Calu3 (cell line): ENCODE measurements at regions not wholly inside any gene's neighbourhood (a gene's known extent, or its start where the extent isn't known, plus 50 kb on each side); places are given as distances from the start of the nearest gene placed in this dataset.

Experiments
- BruUV-seq: library from RNA; stranded (reverse); fragments of 400-500 nt; replicated peaks from 2 replicates; lab custom pipeline; 2021; lab: Mats Ljungman, UMichigan
- CTCF ChIA-PET: fragments of 300-600 bp; sonication (Branson Sonifier 250); formaldehyde crosslinking; loops from one replicate; lab custom pipeline; 2022; ENCODE audit warnings: antibody characterized with exemption; lab: Charles Lee
- DNase-seq: peaks from one replicate; pipeline ENCODE4 v3.0.0; 2022
- H3K27ac Mint-ChIP-seq: one replicate; pipeline ENCODE4 v1.8.0; 2022; ENCODE audit warnings: mixed read lengths; ENCODE audit not compliant: unreplicated experiment
- H3K27me3 Mint-ChIP-seq: one replicate; pipeline ENCODE4 v1.8.0; 2022; ENCODE audit warnings: mixed read lengths; ENCODE audit not compliant: unreplicated experiment
- H3K36me3 Mint-ChIP-seq: one replicate; pipeline ENCODE4 v1.8.0; 2022; ENCODE audit warnings: mild to moderate bottlenecking, moderate library complexity, mixed read lengths; ENCODE audit not compliant: insufficient read depth, unreplicated experiment
- H3K4me1 Mint-ChIP-seq: one replicate; pipeline ENCODE4 v1.8.0; 2022; ENCODE audit warnings: mild to moderate bottlenecking, low read depth, mixed read lengths; ENCODE audit not compliant: unreplicated experiment
- H3K4me3 Mint-ChIP-seq: one replicate; pipeline ENCODE4 v1.8.0; 2022; ENCODE audit warnings: mild to moderate bottlenecking, low read depth, moderate library complexity, mixed read lengths; ENCODE audit not compliant: unreplicated experiment
- H3K9me3 Mint-ChIP-seq: one replicate; pipeline ENCODE4 v1.8.0; 2022; ENCODE audit warnings: low read depth, mixed read lengths; ENCODE audit not compliant: unreplicated experiment
- intact Hi-C: fragments of 100-400 bp; cut with micrococcal nuclease; formaldehyde crosslinking; loops from one replicate; pipeline ENCODE4 v1.10.0; 2022; ENCODE audit not compliant: unreplicated experiment
- TF ChIP-seq, protein P1 (sequence below): fragments of 200-600 bp; IDR thresholded peaks from one replicate; pipeline ENCODE4 v1.8.0; 2022; ENCODE audit warnings: antibody characterized with exemption; ENCODE audit not compliant: unreplicated experiment

- H3K27ac Mint-ChIP-seq, result no peak overlapping the region
- H3K4me1 Mint-ChIP-seq, result no peaks in the 10 kb centered on the region
- H3K36me3 Mint-ChIP-seq, result no peaks in the 10 kb centered on the region
- no peaks in the 10 kb centered on the region for H3K9me3 Mint-ChIP-seq
- CTCF ChIA-PET, result interaction anchor here (0.6 kb wide), 1 partner anchor 9 kb away, joined by 5 read pairs; no protein-coding TSS in a partner anchor
- no peak for DNase-seq
- H3K27me3 Mint-ChIP-seq, result no peaks in the 10 kb centered on the region
- H3K4me3 Mint-ChIP-seq, result no peak overlapping the region
- no TSS peak for BruUV-seq
- TF ChIP-seq, protein P1, sequence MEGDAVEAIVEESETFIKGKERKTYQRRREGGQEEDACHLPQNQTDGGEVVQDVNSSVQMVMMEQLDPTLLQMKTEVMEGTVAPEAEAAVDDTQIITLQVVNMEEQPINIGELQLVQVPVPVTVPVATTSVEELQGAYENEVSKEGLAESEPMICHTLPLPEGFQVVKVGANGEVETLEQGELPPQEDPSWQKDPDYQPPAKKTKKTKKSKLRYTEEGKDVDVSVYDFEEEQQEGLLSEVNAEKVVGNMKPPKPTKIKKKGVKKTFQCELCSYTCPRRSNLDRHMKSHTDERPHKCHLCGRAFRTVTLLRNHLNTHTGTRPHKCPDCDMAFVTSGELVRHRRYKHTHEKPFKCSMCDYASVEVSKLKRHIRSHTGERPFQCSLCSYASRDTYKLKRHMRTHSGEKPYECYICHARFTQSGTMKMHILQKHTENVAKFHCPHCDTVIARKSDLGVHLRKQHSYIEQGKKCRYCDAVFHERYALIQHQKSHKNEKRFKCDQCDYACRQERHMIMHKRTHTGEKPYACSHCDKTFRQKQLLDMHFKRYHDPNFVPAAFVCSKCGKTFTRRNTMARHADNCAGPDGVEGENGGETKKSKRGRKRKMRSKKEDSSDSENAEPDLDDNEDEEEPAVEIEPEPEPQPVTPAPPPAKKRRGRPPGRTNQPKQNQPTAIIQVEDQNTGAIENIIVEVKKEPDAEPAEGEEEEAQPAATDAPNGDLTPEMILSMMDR, result no peak
- intact Hi-C loops, result no loop called here
Measured at GRCh38 chr7:22633286-22633953, 93.6 kb upstream of the IL6 start.

GRCh38 chr7:22632674-22633073, 94.3 kb upstream of the IL6 start:
- no TSS peak for BruUV-seq
- no peak for DNase-seq
- CTCF ChIA-PET, result no interaction called here
- H3K4me3 Mint-ChIP-seq, result no peak overlapping the region
- H3K27me3 Mint-ChIP-seq, result no peaks in the 10 kb centered on the region
- H3K4me1 Mint-ChIP-seq, result no peaks in the 10 kb centered on the region
- TF ChIP-seq, protein P1, result no peak
- intact Hi-C loops, result no loop called here
- H3K36me3 Mint-ChIP-seq, result no peaks in the 10 kb centered on the region
- no peak overlapping the region for H3K27ac Mint-ChIP-seq
- no peaks in the 10 kb centered on the region for H3K9me3 Mint-ChIP-seq

DNA sequence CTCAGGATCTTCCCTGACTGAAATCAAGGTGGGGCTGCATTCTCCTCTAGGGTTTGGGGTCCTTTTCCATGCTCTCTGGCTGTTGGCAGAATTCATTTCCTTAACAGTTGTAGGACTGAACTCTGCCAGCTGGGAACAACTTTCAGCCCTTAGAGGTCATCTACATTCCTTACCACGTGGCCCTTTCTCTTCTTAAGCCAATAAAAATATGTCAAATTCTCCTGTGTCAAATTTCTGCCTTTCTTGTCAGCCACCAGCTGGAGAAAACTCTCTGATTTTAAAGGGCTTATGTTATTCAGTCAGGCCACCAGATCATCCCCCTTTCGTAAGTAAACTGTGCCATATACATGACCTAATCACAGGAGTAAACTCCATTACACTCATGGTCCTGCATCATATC, 95.3 kb upstream of the IL6 start:
- H3K4me1 Mint-ChIP-seq, result no peaks in the 10 kb centered on the region
- TF ChIP-seq, protein P1, result no peak

DNA sequence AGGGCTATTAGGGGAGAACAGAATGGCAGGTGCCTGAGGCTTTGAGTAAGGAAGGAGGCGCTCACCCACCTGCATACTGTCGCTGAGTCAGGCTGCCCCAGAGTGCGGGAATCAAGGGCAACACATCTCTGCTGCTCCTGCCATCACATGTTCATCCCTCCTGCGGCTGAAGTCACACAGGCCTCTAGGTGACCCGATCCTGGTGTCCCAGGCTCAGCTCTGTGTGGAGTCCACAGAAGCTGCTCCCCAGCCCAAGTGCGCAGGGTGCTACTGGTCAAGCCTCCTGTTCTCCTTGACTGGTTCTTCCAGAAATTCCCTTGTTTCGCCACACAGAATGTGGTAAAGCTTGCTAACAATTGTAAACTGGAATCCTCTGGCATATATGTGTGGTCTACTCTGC, 96.9 kb upstream of the IL6 start:
- CTCF ChIA-PET, result no interaction called here
- no peak for DNase-seq
- Mint-ChIP-seq H3K27ac (no peak overlapping the region), H3K9me3 (no peaks in the 10 kb centered on the region), H3K27me3 (no peaks in the 10 kb centered on the region), H3K36me3 (no peaks in the 10 kb centered on the region), H3K4me3 (no peak overlapping the region), H3K4me1 (no peaks in the 10 kb centered on the region)
- TF ChIP-seq, protein P1, result no peak
- BruUV-seq, result no TSS peak
- intact Hi-C loops, result no loop called here

More for the DNA sequence above, 95.3 kb upstream of the IL6 start:
- Mint-ChIP-seq H3K36me3 (no peaks in the 10 kb centered on the region), H3K9me3 (no peaks in the 10 kb centered on the region), H3K27me3 (no peaks in the 10 kb centered on the region), H3K4me3 (no peak overlapping the region), H3K27ac (no peak overlapping the region)
- CTCF ChIA-PET, result interaction anchor here (0.5 kb wide), 1 partner anchor 43 kb away, joined by 3 read pairs; no protein-coding TSS in a partner anchor
- no TSS peak for BruUV-seq
- intact Hi-C loops, result no loop called here
- no peak for DNase-seq
